ENCODE measurements at regions not wholly inside any gene's neighbourhood (a gene's known extent, or its start where the extent isn't known, plus 50 kb on each side); places are given as distances from the start of the nearest gene placed in this dataset.

DNA sequence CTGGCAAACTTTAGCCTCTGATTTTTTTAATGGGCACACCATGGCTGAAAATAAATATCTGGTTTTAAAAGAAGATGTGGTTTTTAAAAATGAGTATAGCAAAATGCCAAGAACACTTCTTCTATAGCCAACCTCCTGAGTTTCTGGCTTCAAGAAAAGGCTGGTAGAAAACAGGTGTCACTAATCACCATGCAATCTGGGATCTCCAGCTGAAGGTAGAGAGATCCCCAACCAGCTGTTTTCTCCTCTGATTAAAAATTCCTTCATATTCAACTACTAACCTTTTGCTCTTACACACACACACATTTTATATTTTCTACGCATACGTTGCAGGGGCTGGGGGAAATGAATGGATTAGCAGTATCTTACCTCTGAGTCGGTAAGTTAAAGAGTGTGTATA is 279.6 kb upstream of the ROBO2 start (continued):
- TF ChIP-seq, protein P1, sequence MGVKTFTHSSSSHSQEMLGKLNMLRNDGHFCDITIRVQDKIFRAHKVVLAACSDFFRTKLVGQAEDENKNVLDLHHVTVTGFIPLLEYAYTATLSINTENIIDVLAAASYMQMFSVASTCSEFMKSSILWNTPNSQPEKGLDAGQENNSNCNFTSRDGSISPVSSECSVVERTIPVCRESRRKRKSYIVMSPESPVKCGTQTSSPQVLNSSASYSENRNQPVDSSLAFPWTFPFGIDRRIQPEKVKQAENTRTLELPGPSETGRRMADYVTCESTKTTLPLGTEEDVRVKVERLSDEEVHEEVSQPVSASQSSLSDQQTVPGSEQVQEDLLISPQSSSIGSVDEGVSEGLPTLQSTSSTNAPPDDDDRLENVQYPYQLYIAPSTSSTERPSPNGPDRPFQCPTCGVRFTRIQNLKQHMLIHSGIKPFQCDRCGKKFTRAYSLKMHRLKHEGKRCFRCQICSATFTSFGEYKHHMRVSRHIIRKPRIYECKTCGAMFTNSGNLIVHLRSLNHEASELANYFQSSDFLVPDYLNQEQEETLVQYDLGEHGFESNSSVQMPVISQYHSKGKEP (tag by site-specific recombination; IDR thresholded peaks at IDR 0.05), result no peak
- TF ChIP-seq ZNF335 (tag by site-specific recombination; conservative IDR thresholded peaks at IDR 0.05) (no peak), ZNF341 (tag by site-specific recombination; IDR thresholded peaks at IDR 0.05; ENCODE audit: low read depth) (no peak)

DNA sequence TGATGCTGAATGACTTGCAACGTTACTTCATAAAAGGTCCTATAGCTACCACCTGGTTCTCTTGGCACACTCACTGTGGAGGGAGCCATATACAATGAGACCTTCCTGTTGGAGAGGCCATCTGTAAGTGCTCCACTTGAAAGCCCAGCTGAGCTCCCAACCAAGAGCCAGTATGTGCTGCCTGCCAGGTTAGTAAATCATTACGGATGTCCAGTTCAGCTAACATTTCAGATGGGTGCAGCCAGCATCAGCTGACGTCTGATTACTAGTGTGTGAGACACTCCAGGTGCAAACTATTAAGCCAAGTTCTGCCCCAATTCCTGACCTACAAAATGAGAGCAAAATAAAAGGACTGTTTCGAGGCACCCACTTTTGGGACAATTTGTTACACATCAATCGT is 274.4 kb upstream of the ROBO2 start:
- ChIA-PET CTCF (no interaction called here), POLR2A (no interaction called here)
- H3K9me3 ChIP-seq (ENCODE audit: control insufficient read depth, insufficient read depth, low read depth, low read length), result no peaks in the 10 kb centered on the region
- TF ChIP-seq, protein P2, sequence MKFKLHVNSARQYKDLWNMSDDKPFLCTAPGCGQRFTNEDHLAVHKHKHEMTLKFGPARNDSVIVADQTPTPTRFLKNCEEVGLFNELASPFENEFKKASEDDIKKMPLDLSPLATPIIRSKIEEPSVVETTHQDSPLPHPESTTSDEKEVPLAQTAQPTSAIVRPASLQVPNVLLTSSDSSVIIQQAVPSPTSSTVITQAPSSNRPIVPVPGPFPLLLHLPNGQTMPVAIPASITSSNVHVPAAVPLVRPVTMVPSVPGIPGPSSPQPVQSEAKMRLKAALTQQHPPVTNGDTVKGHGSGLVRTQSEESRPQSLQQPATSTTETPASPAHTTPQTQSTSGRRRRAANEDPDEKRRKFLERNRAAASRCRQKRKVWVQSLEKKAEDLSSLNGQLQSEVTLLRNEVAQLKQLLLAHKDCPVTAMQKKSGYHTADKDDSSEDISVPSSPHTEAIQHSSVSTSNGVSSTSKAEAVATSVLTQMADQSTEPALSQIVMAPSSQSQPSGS (tag by site-specific recombination; IDR thresholded peaks at IDR 0.05; ENCODE audit: low read depth), result no peak
- TF ChIP-seq YY1 (tag by site-specific recombination; IDR thresholded peaks at IDR 0.05) (no peak), KLF7 (tag by site-specific recombination; IDR thresholded peaks at IDR 0.05; ENCODE audit: borderline replicate concordance) (no peak), TRIM28 (IDR thresholded peaks at IDR 0.05; ENCODE audit: borderline replicate concordance, low read length) (no peak)
- no peaks in the 10 kb centered on the region for H3K4me1 ChIP-seq (ENCODE audit: control insufficient read depth, insufficient read depth, low read length)
- no peak overlapping the region for H3K4me3 ChIP-seq (ENCODE audit: low read depth, low read length)
- H3K27ac ChIP-seq (ENCODE audit: extremely low read depth, low read depth, low read length), result no peak overlapping the region
- no peaks in the 10 kb centered on the region for H3K36me3 ChIP-seq (ENCODE audit: control insufficient read depth in 2 of 2, insufficient read depth in 1 of 2, low read length in 2 of 2)

DNA sequence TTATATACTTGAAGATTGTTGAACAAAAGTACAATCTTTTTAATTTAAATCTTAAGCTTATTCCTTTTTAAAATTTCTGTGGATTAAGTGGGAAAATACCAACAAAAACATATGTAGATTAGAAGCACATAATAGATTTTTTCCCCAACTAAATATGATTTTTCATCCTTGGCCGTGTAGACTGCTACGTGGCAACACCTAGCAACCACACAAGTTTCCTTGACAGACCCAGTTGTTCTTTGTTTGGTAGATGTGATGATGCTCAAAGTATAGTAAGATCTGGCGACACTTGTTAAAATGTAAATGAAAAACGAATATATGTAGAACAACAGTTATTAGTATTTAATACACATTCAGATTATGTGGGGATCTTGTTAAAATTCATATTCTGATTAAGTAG is 271.0 kb upstream of the ROBO2 start:
- CTCF ChIA-PET, result no interaction called here
- H3K4me1 ChIP-seq (ENCODE audit: control insufficient read depth, insufficient read depth, low read length), result no peaks in the 10 kb centered on the region
- H3K4me3 ChIP-seq (ENCODE audit: low read depth, low read length), result no peak overlapping the region
- POLR2A ChIA-PET, result no interaction called here
- H3K27ac ChIP-seq (ENCODE audit: extremely low read depth, low read depth, low read length), result no peak overlapping the region
- no peaks in the 10 kb centered on the region for H3K36me3 ChIP-seq (ENCODE audit: control insufficient read depth in 2 of 2, insufficient read depth in 1 of 2, low read length in 2 of 2)
- no peaks in the 10 kb centered on the region for H3K9me3 ChIP-seq (ENCODE audit: control insufficient read depth, insufficient read depth, low read depth, low read length)
- TF ChIP-seq SALL2 (tag by site-specific recombination; IDR thresholded peaks at IDR 0.05; ENCODE audit: borderline replicate concordance), result no peak
- TF ChIP-seq ZNF10 (tag by site-specific recombination; IDR thresholded peaks at IDR 0.05), result no peak
- no peak for TF ChIP-seq ZNF169 (tag by site-specific recombination; IDR thresholded peaks at IDR 0.05)
- TF ChIP-seq ZNF521 (tag by site-specific recombination; IDR thresholded peaks at IDR 0.05), result no peak
- no peak for TF ChIP-seq TCF7L2 (IDR thresholded peaks at IDR 0.05; ENCODE audit: borderline replicate concordance, low read depth, low read length)
- TF ChIP-seq SP3 (tag by site-specific recombination; IDR thresholded peaks at IDR 0.05), result no peak
- no peak for TF ChIP-seq REPIN1 (tag by site-specific recombination; IDR thresholded peaks at IDR 0.05; ENCODE audit: low read depth)
- no peak for TF ChIP-seq KLF16 (tag by site-specific recombination; IDR thresholded peaks at IDR 0.05)
- no peak for TF ChIP-seq SP2 (tag by site-specific recombination; IDR thresholded peaks at IDR 0.05)
- TF ChIP-seq KLF9 (tag by site-specific recombination; IDR thresholded peaks at IDR 0.05; ENCODE audit: low read depth), result no peak
- no peak for TF ChIP-seq ZBTB8A (tag by site-specific recombination; IDR thresholded peaks at IDR 0.05)
- TF ChIP-seq ZNF416 (tag by site-specific recombination; IDR thresholded peaks at IDR 0.05), result no peak
- no peak for TF ChIP-seq ZNF24 (tag by site-specific recombination; IDR thresholded peaks at IDR 0.05)
- no peak for TF ChIP-seq ZNF394 (tag by site-specific recombination; IDR thresholded peaks at IDR 0.05; ENCODE audit: borderline replicate concordance)
- TF ChIP-seq ZNF239 (tag by site-specific recombination; IDR thresholded peaks at IDR 0.05), result no peak
- TF ChIP-seq, protein P3, sequence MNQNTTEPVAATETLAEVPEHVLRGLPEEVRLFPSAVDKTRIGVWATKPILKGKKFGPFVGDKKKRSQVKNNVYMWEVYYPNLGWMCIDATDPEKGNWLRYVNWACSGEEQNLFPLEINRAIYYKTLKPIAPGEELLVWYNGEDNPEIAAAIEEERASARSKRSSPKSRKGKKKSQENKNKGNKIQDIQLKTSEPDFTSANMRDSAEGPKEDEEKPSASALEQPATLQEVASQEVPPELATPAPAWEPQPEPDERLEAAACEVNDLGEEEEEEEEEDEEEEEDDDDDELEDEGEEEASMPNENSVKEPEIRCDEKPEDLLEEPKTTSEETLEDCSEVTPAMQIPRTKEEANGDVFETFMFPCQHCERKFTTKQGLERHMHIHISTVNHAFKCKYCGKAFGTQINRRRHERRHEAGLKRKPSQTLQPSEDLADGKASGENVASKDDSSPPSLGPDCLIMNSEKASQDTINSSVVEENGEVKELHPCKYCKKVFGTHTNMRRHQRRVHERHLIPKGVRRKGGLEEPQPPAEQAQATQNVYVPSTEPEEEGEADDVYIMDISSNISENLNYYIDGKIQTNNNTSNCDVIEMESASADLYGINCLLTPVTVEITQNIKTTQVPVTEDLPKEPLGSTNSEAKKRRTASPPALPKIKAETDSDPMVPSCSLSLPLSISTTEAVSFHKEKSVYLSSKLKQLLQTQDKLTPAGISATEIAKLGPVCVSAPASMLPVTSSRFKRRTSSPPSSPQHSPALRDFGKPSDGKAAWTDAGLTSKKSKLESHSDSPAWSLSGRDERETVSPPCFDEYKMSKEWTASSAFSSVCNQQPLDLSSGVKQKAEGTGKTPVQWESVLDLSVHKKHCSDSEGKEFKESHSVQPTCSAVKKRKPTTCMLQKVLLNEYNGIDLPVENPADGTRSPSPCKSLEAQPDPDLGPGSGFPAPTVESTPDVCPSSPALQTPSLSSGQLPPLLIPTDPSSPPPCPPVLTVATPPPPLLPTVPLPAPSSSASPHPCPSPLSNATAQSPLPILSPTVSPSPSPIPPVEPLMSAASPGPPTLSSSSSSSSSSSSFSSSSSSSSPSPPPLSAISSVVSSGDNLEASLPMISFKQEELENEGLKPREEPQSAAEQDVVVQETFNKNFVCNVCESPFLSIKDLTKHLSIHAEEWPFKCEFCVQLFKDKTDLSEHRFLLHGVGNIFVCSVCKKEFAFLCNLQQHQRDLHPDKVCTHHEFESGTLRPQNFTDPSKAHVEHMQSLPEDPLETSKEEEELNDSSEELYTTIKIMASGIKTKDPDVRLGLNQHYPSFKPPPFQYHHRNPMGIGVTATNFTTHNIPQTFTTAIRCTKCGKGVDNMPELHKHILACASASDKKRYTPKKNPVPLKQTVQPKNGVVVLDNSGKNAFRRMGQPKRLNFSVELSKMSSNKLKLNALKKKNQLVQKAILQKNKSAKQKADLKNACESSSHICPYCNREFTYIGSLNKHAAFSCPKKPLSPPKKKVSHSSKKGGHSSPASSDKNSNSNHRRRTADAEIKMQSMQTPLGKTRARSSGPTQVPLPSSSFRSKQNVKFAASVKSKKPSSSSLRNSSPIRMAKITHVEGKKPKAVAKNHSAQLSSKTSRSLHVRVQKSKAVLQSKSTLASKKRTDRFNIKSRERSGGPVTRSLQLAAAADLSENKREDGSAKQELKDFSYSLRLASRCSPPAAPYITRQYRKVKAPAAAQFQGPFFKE (tag by site-specific recombination; IDR thresholded peaks at IDR 0.05; ENCODE audit: borderline replicate concordance), result no peak
- TF ChIP-seq ZNF558 (tag by site-specific recombination; IDR thresholded peaks at IDR 0.05), result no peak
- TF ChIP-seq, protein P4, sequence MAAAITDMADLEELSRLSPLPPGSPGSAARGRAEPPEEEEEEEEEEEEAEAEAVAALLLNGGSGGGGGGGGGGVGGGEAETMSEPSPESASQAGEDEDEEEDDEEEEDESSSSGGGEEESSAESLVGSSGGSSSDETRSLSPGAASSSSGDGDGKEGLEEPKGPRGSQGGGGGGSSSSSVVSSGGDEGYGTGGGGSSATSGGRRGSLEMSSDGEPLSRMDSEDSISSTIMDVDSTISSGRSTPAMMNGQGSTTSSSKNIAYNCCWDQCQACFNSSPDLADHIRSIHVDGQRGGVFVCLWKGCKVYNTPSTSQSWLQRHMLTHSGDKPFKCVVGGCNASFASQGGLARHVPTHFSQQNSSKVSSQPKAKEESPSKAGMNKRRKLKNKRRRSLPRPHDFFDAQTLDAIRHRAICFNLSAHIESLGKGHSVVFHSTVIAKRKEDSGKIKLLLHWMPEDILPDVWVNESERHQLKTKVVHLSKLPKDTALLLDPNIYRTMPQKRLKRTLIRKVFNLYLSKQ (tag by site-specific recombination; IDR thresholded peaks at IDR 0.05; ENCODE audit: borderline replicate concordance), result no peak
